Liver (tissue), 3 donors: ENCODE measurements at regions not wholly inside any gene's neighbourhood (a gene's known extent, or its start where the extent isn't known, plus 50 kb on each side); places are given as distances from the start of the nearest gene placed in this dataset.

Experiments
- ATF3 ChIP-seq: IDR thresholded peaks from 2 replicates; pipeline ENCODE4 v1.6.1; 2016; ENCODE audit warnings: antibody characterized with exemption
- CTCF ChIP-seq: fragments of 150-350 bp; IDR thresholded peaks from 2 replicates; pipeline ENCODE4 v1.5.1; 2017; ENCODE audit warnings: improper control_type of control experiment, low read depth, low read length; ENCODE audit not compliant: missing input control
- REST ChIP-seq: IDR thresholded peaks from 2 replicates; pipeline ENCODE4 v1.6.1; 2016; ENCODE audit warnings: antibody characterized with exemption, mild to moderate bottlenecking
- RXRA ChIP-seq, 2 donors: IDR thresholded peaks; 2 replicates each; pipeline ENCODE4 v1.6.1; 2017 to 2018; ENCODE audit warnings: antibody characterized with exemption in 2 of 2, mild to moderate bottlenecking in 1 of 2
- SP1 ChIP-seq: IDR thresholded peaks from 2 replicates; pipeline ENCODE4 v1.6.1; 2018; ENCODE audit warnings: antibody characterized with exemption, mild to moderate bottlenecking
- TAF1 ChIP-seq: conservative IDR thresholded peaks from 2 replicates; pipeline ENCODE4 v1.6.1; 2016; ENCODE audit warnings: antibody characterized with exemption, mild to moderate bottlenecking
- YY1 ChIP-seq: IDR thresholded peaks from 2 replicates; pipeline ENCODE4 v1.6.1; 2016; ENCODE audit warnings: antibody characterized with exemption, mild to moderate bottlenecking
- donor health status: healthy.
- donor health status: healthy.

- TF ChIP-seq YY1 (no peak), CTCF (no peak), REST (no peak), ATF3 (no peak), TAF1 (no peak), RXRA (IDR thresholded peaks at IDR 0.05) (no peak), SP1 (no peak)
These were observed 178.0 kb downstream of the IPMK start for GRCh38 chr10:58089739-58090138.
